Osteoblast (primary cell): ENCODE measurements at regions not wholly inside any gene's neighbourhood (a gene's known extent, or its start where the extent isn't known, plus 50 kb on each side); places are given as distances from the start of the nearest gene placed in this dataset.
"Not testable (repeated sequence)": the region's sequence is repeated elsewhere in the genome, so short reads cannot be mapped to it uniquely, and the experiment has no call there.

ENCODE experiments used
- DNase-seq: peaks from one replicate; pipeline ENCODE4 v3.0.0; 2011; ENCODE audit warnings: low spot score, mixed read lengths; ENCODE audit not compliant: insufficient read length; ENCODE audit errors: missing footprints
- H2AFZ ChIP-seq: 2 replicates; pipeline ENCODE4 v1.6.0; 2011; ENCODE audit warnings: mild to moderate bottlenecking, low read length
- H3K27ac ChIP-seq: 2 replicates; pipeline ENCODE4 v1.5.1; 2011; ENCODE audit warnings: mild to moderate bottlenecking, low read depth, low read length, moderate library complexity
- H3K27me3 ChIP-seq: 2 replicates; pipeline ENCODE4 v1.6.0; 2012; ENCODE audit warnings: mild to moderate bottlenecking, control low read depth, inconsistent platforms, low read length, moderate library complexity; ENCODE audit not compliant: insufficient read depth
- H3K36me3 ChIP-seq: 2 replicates; pipeline ENCODE4 v1.5.1; 2011; ENCODE audit warnings: mild to moderate bottlenecking, low read length, control low read depth, moderate library complexity; ENCODE audit not compliant: insufficient read depth
- H3K4me1 ChIP-seq: 2 replicates; pipeline ENCODE4 v1.5.1; 2011; ENCODE audit warnings: mild to moderate bottlenecking, low read length, control low read depth, moderate library complexity; ENCODE audit not compliant: insufficient read depth
- H3K4me2 ChIP-seq: 2 replicates; pipeline ENCODE4 v1.6.0; 2011; ENCODE audit warnings: mild to moderate bottlenecking, low read length; ENCODE audit not compliant: insufficient read depth
- H3K4me3 ChIP-seq: fragments of 200-600 bp; sonication (generic); 3 replicates; pipeline ENCODE4 v1.5.1; 2012; ENCODE audit warnings: mild to moderate bottlenecking, low read length, inconsistent platforms; ENCODE audit not compliant: insufficient read depth
- H3K79me2 ChIP-seq: 2 replicates; pipeline ENCODE4 v1.6.0; 2012; ENCODE audit warnings: mild to moderate bottlenecking, low read length, control low read depth, inconsistent platforms; ENCODE audit not compliant: insufficient read depth
- H3K9me3 ChIP-seq: 2 replicates; pipeline ENCODE4 v1.5.1; 2011; ENCODE audit warnings: low read depth, low read length, control low read depth
- H4K20me1 ChIP-seq: 2 replicates; pipeline ENCODE4 v1.6.0; 2012; ENCODE audit warnings: mild to moderate bottlenecking, low read length, control low read depth; ENCODE audit not compliant: insufficient read depth
- CTCF ChIP-seq: IDR thresholded peaks from 2 replicates; pipeline ENCODE4 v1.5.1; 2011; ENCODE audit warnings: mild to moderate bottlenecking, low read depth, low read length, moderate library complexity; ENCODE audit errors: extremely low read depth

GRCh38 chr11:24412722-24413121 is 84.1 kb upstream of the LUZP2 start:
- Histone ChIP-seq H3K9me3 (peaks cover 3% of the 10 kb centered on the region), H4K20me1 (no peaks in the 10 kb centered on the region), H3K27ac (no peak overlapping the region), H3K4me1 (no peaks in the 10 kb centered on the region), H3K27me3 (no peaks in the 10 kb centered on the region), H3K4me2 (no peak overlapping the region), H3K79me2 (no peaks in the 10 kb centered on the region), H3K36me3 (no peaks in the 10 kb centered on the region), H2AFZ (no peak overlapping the region), H3K4me3 (no peak overlapping the region)
- no peak for TF ChIP-seq CTCF
- DNase-seq: no peak

GRCh38 chr11:24413391-24413790 is 83.5 kb upstream of the LUZP2 start:
- peak; percentile 47 for DNase-seq
- Histone ChIP-seq H2AFZ (no peak overlapping the region), H4K20me1 (no peaks in the 10 kb centered on the region), H3K4me2 (no peak overlapping the region), H3K27me3 (no peaks in the 10 kb centered on the region), H3K9me3 (peaks cover 3% of the 10 kb centered on the region), H3K4me1 (no peaks in the 10 kb centered on the region), H3K79me2 (no peaks in the 10 kb centered on the region), H3K4me3 (no peak overlapping the region), H3K27ac (no peak overlapping the region), H3K36me3 (no peaks in the 10 kb centered on the region)
- no peak for TF ChIP-seq CTCF

- H3K36me3 ChIP-seq, H4K20me1 ChIP-seq, H3K27me3 ChIP-seq, H3K9me3 ChIP-seq, H3K27ac ChIP-seq, H3K4me1 ChIP-seq, H3K4me2 ChIP-seq, H3K4me3 ChIP-seq, H3K79me2 ChIP-seq, DNase-seq, H2AFZ ChIP-seq: not testable (repeated sequence)
Measured at GRCh38 chr11:24415955-24416636, 80.8 kb upstream of the LUZP2 start.

GRCh38 chr11:24421766-24422165 is 75.1 kb upstream of the LUZP2 start:
- peaks cover 5% of the 10 kb centered on the region for H3K9me3 ChIP-seq
- H3K79me2 ChIP-seq: no peaks in the 10 kb centered on the region
- H3K4me1 ChIP-seq: no peaks in the 10 kb centered on the region
- H2AFZ ChIP-seq: no peak overlapping the region
- H3K4me3 ChIP-seq: no peak overlapping the region
- H3K27ac ChIP-seq: no peak overlapping the region
- no peak for DNase-seq
- no peaks in the 10 kb centered on the region for H3K27me3 ChIP-seq
- no peaks in the 10 kb centered on the region for H4K20me1 ChIP-seq
- H3K4me2 ChIP-seq: no peak overlapping the region
- H3K36me3 ChIP-seq: no peaks in the 10 kb centered on the region
- no peak for TF ChIP-seq CTCF
